Left lung (tissue), 4 donors: ENCODE measurements at regions not wholly inside any gene's neighbourhood (a gene's known extent, or its start where the extent isn't known, plus 50 kb on each side); places are given as distances from the start of the nearest gene placed in this dataset.
A peak's percentile ranks its signal among the peaks of the same experiment; 100 is the strongest.

Experiments
- ATAC-seq: fragments of 200-7000 bp; cut with Tn5 transposase; one replicate; pipeline ENCODE4 v1.9.1; 2020; ENCODE audit warnings: moderate library complexity
- DNase-seq, 4 donors: peaks; one replicate each; pipeline ENCODE4 v3.0.0-alpha.2; 2013 to 2020
- H3K27ac ChIP-seq, 2 donors: fragments of 200-600 bp; sonication (generic) in 1 of 2; one replicate each; pipeline versions ENCODE4 v1.5.0 to v1.8.0; 2020 to 2021
- H3K27me3 ChIP-seq, 2 donors: fragments of 200-600 bp; sonication (generic) in 1 of 2; one replicate each; pipeline versions ENCODE4 v1.5.0 to v1.8.0; 2020 to 2021
- H3K36me3 ChIP-seq, 2 donors: fragments of 200-600 bp; sonication (generic) in 1 of 2; one replicate each; pipeline versions ENCODE4 v1.5.0 to v1.8.0; 2020 to 2021
- H3K4me1 ChIP-seq, 2 donors: fragments of 200-600 bp; one replicate each; pipeline ENCODE4 v1.8.0; 2021
- H3K4me3 ChIP-seq, 2 donors: fragments of 200-600 bp; sonication (generic) in 1 of 2; one replicate each; pipeline versions ENCODE4 v1.5.0 to v1.8.0; 2020 to 2021; ENCODE audit warnings: mild to moderate bottlenecking in 1 of 2
- H3K9me3 ChIP-seq, 2 donors: fragments of 200-600 bp; sonication (generic) in 1 of 2; one replicate each; pipeline versions ENCODE4 v1.5.0 to v1.8.0; 2020 to 2021
- intact Hi-C, 2 donors: fragments of 100-400 bp; cut with DNase I; formaldehyde crosslinking; loops; one replicate each; pipeline versions ENCODE4 v1.11.2 to v1.14.2; 2022
- TF ChIP-seq, protein P1 (sequence below), 2 donors: fragments of 200-600 bp; sonication (generic) in 1 of 2; IDR thresholded peaks; one replicate each; pipeline versions ENCODE4 v1.5.0 to v1.8.0; 2021; ENCODE audit warnings: antibody characterized with exemption in 2 of 2
- donor health status: DM: no; HTN: yes; CAD: no.
- donor health status: DM: no; HTN: no; CAD: no.

DNA sequence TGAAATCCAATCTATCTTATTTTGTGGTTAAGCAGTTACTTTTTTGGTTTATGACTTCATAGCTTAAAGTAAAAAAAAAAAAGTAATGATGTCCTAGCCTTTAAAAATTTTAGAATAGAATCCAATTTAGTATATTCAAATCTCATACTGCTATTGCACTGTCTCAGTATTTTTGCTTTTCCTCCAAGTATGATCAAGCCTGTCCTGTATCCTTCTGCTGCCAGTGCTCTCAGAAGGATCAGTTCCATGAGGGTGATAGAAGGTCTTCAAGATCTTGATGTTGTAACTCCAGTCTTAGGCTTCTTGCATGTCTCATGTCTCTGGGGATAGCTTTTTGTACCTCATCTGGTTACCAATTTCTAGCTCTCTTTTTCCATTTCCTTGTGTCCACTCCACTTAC is 324.2 kb upstream of the FAR2 start:
- intact Hi-C loops: no loop called here
- TF ChIP-seq, protein P1, sequence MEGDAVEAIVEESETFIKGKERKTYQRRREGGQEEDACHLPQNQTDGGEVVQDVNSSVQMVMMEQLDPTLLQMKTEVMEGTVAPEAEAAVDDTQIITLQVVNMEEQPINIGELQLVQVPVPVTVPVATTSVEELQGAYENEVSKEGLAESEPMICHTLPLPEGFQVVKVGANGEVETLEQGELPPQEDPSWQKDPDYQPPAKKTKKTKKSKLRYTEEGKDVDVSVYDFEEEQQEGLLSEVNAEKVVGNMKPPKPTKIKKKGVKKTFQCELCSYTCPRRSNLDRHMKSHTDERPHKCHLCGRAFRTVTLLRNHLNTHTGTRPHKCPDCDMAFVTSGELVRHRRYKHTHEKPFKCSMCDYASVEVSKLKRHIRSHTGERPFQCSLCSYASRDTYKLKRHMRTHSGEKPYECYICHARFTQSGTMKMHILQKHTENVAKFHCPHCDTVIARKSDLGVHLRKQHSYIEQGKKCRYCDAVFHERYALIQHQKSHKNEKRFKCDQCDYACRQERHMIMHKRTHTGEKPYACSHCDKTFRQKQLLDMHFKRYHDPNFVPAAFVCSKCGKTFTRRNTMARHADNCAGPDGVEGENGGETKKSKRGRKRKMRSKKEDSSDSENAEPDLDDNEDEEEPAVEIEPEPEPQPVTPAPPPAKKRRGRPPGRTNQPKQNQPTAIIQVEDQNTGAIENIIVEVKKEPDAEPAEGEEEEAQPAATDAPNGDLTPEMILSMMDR (IDR thresholded peaks at IDR 0.05): no peak
- ATAC-seq (no peak), DNase-seq (no peak)
- no peak overlapping the region for H3K27ac ChIP-seq
- no peaks in the 10 kb centered on the region for H3K36me3 ChIP-seq
- H3K9me3 ChIP-seq: no peaks in the 10 kb centered on the region
- no peak overlapping the region for H3K4me3 ChIP-seq
- no peaks in the 10 kb centered on the region for H3K27me3 ChIP-seq
- no peaks in the 10 kb centered on the region for H3K4me1 ChIP-seq

DNA sequence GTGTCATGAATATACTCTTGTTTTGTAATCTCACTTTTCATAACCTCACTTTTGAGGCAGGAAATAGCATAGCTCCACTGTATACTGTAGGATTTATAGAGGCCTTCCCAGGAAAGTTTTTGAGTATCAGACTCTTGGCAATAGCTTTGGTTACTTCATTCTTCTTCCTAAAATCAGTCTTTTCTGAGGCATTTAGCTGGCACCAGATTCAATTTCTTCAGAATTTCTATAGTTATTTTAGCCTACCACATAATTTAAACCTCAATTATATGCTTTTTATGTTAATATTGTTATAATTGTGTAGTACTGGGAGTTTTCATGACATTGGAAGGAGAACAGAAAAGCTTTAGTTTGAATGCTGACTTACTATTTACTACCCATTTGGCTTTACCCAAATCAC is 322.3 kb upstream of the FAR2 start:
- H3K4me1 ChIP-seq: no peaks in the 10 kb centered on the region
- no peak overlapping the region for H3K4me3 ChIP-seq
- no peaks in the 10 kb centered on the region for H3K36me3 ChIP-seq
- no peaks in the 10 kb centered on the region for H3K27me3 ChIP-seq
- no peak for ATAC-seq
- H3K9me3 ChIP-seq: no peaks in the 10 kb centered on the region
- intact Hi-C loops: no loop called here
- no peak overlapping the region for H3K27ac ChIP-seq
- TF ChIP-seq, protein P1 (IDR thresholded peaks at IDR 0.05): no peak
- DNase-seq: peak in 2 of 4 donors; percentile 15 to 28

DNA sequence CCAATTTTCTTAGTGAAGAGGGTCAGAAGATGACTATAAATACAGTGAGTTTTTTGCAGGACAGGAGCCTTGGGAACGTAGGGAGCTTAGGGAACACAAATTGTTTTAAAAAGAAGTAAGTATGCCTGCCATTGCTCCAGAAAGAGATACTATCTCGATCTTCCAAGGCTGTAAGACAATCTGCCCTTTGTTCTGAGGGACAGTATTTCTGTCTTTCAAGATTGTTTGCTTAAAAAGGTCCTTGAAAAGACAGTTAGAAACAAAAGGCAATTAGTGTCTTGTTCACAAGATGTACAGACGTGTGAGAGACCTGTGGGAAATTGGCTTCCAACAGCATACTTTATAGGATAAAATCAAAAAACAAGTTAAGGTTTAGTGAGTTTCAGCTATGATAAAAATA is 321.2 kb upstream of the FAR2 start:
- no peak for ATAC-seq
- DNase-seq: no peak
- H3K27me3 ChIP-seq: no peaks in the 10 kb centered on the region
- no peaks in the 10 kb centered on the region for H3K9me3 ChIP-seq
- no peak overlapping the region for H3K4me3 ChIP-seq
- intact Hi-C loops: no loop called here
- no peaks in the 10 kb centered on the region for H3K4me1 ChIP-seq
- no peaks in the 10 kb centered on the region for H3K36me3 ChIP-seq
- no peak overlapping the region for H3K27ac ChIP-seq
- TF ChIP-seq, protein P1 (IDR thresholded peaks at IDR 0.05): no peak

DNA sequence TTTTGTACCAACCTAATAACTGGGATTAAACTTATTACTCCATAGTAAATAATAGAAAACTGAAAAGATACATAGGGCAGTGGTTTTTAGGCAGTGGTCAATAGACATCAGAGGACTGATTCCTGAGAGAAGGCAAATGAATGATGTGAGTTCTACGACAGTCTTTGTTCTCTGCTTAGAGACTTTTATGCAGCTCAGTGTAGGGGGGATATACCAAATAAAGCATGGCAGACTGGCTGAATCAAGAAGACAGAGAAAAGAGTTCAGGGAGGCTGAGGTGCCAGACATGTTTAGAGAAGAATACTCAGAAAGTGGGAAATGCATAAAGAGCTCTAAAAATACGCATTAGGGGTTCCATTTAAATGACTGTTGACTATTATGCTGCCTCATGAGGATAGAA is 320.8 kb upstream of the FAR2 start:
- ATAC-seq (no peak), DNase-seq (no peak)
- intact Hi-C loops: no loop called here
- no peaks in the 10 kb centered on the region for H3K4me1 ChIP-seq
- H3K9me3 ChIP-seq: no peaks in the 10 kb centered on the region
- no peak overlapping the region for H3K27ac ChIP-seq
- no peaks in the 10 kb centered on the region for H3K36me3 ChIP-seq
- H3K27me3 ChIP-seq: no peaks in the 10 kb centered on the region
- no peak overlapping the region for H3K4me3 ChIP-seq
- TF ChIP-seq, protein P1 (IDR thresholded peaks at IDR 0.05): no peak

DNA sequence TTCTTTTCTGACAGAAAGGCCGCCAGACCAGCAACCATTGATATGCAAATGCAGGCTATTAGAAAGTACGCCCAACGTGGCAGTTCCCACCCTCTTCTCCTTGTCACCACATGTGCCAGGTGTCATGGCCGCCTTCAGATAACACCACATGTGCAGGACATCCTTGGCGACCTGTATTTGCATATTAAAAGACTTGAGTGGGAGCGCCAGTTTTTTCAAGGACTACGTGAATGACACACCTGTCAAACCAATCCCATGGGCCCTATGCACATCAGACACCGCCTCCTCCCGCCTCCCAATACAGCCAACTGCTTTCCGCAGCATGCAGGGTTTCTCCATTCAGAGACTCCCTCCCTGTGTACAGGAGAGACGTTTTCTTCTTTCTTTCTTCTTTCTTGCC is 318.6 kb upstream of the FAR2 start:
- H3K27me3 ChIP-seq: no peaks in the 10 kb centered on the region
- ATAC-seq (no peak), DNase-seq (no peak)
- H3K4me3 ChIP-seq: no peak overlapping the region
- intact Hi-C loops: no loop called here
- TF ChIP-seq, protein P1 (IDR thresholded peaks at IDR 0.05): no peak
- H3K4me1 ChIP-seq: no peaks in the 10 kb centered on the region
- H3K27ac ChIP-seq: no peak overlapping the region
- no peaks in the 10 kb centered on the region for H3K36me3 ChIP-seq
- peaks cover 0 to 10% of the 10 kb centered on the region in 2 donors for H3K9me3 ChIP-seq
